ENCODE measurements at regions not wholly inside any gene's neighbourhood (a gene's known extent, or its start where the extent isn't known, plus 50 kb on each side); places are given as distances from the start of the nearest gene placed in this dataset.

GRCh38 chr4:15368856-15369255, 59.0 kb upstream of the C1QTNF7 start:
- TF ChIP-seq CTCF (IDR thresholded peaks at IDR 0.05 in 2 of 3, conservative IDR thresholded peaks at IDR 0.05 in 1 of 3; ENCODE audit: control insufficient read depth in 2 of 3, extremely low read depth in 1 of 3, insufficient read depth in 1 of 3, low read depth in 3 of 3, low read length in 3 of 3) = no peak
- no peak for TF ChIP-seq IKZF1 (conservative IDR thresholded peaks at IDR 0.05)
- no peak for TF ChIP-seq RELB (IDR thresholded peaks at IDR 0.05; ENCODE audit: low read depth)
- no peak for TF ChIP-seq JUND (IDR thresholded peaks at IDR 0.05; ENCODE audit: low read depth, low read length)
- no peak for TF ChIP-seq USF2 (IDR thresholded peaks at IDR 0.05; ENCODE audit: borderline replicate concordance, low read depth, low read length)
- TF ChIP-seq SREBF1 (IDR thresholded peaks at IDR 0.05; ENCODE audit: low read length) = no peak
- TF ChIP-seq PRDM15 (CRISPR knock-in tag; IDR thresholded peaks at IDR 0.05) = no peak
- no peak for TF ChIP-seq RELA (IDR thresholded peaks at IDR 0.05; ENCODE audit: borderline replicate concordance, partially characterized antibody)
- no peak for TF ChIP-seq TAF1 (IDR thresholded peaks at IDR 0.05; ENCODE audit: borderline replicate concordance, low read depth, low read length)
- TF ChIP-seq POLR2AphosphoS5 (IDR thresholded peaks at IDR 0.05; ENCODE audit: low read length) = no peak
- no peak for TF ChIP-seq EP300 (IDR thresholded peaks at IDR 0.05; ENCODE audit: borderline replicate concordance in 1 of 2, control insufficient read depth in 1 of 2, low read depth in 2 of 2, low read length in 2 of 2)
- no peak for TF ChIP-seq POLR2A (IDR thresholded peaks at IDR 0.05; ENCODE audit: low read depth, low read length)
- TF ChIP-seq ZNF274 (IDR thresholded peaks at IDR 0.05; ENCODE audit: insufficient read depth, insufficient read length) = no peak
